Stomach (tissue), 8 donors: ENCODE measurements at regions not wholly inside any gene's neighbourhood (a gene's known extent, or its start where the extent isn't known, plus 50 kb on each side); places are given as distances from the start of the nearest gene placed in this dataset.
A peak's percentile ranks its signal among the peaks of the same experiment; 100 is the strongest.

Experiments
- DNase-seq, 2 donors: peaks; one replicate each; pipeline versions ENCODE4 v3.0.0 to v3.0.0-alpha.2; 2013 to 2019
- H3K27ac ChIP-seq, 5 donors: fragments of 200-600 bp in 4 of 5; sonication (generic) in 4 of 5; one replicate each; pipeline ENCODE4 v1.5.1; 2013 to 2019; ENCODE audit warnings: mild to moderate bottlenecking in 1 of 5, moderate library complexity in 1 of 5
- H3K27me3 ChIP-seq, 3 donors: fragments of 200-600 bp; sonication (generic); one replicate each; pipeline ENCODE4 v1.5.1; 2017 to 2019; ENCODE audit warnings: mixed run types in 1 of 3
- H3K36me3 ChIP-seq, 4 donors: fragments of 200-600 bp; sonication (generic); 1 replicate in 3 of 4; 2 replicates in 1 of 4; pipeline ENCODE4 v1.5.1; 2016 to 2019
- H3K4me1 ChIP-seq, 4 donors: fragments of 200-600 bp; sonication (generic); one replicate each; pipeline ENCODE4 v1.5.1; 2016 to 2019
- H3K4me3 ChIP-seq, 4 donors: fragments of 200-600 bp; sonication (generic) in 3 of 4; one replicate each; pipeline ENCODE4 v1.5.1; 2016 to 2019; ENCODE audit warnings: mild to moderate bottlenecking in 1 of 4
- H3K9me3 ChIP-seq, 4 donors: fragments of 200-600 bp; sonication (generic); one replicate each; pipeline ENCODE4 v1.5.1; 2016 to 2019
- CTCF ChIP-seq, 7 experiments: fragments of 450-650 bp in 4 of 7; fragments of 200-600 bp in 3 of 7; sonication (generic) in 3 of 7; IDR thresholded peaks; one replicate each; pipeline ENCODE4 v1.5.1; 2016 to 2019; ENCODE audit warnings: antibody characterized with exemption in 7 of 7, control low read depth in 2 of 7, mild to moderate bottlenecking in 1 of 7
- EP300 ChIP-seq: sonication (generic); formaldehyde crosslinking; IDR thresholded peaks from one replicate; pipeline ENCODE4 v1.6.1; 2017; ENCODE audit warnings: antibody characterized with exemption
- POLR2A ChIP-seq, 4 donors: fragments of 450-650 bp; IDR thresholded peaks; one replicate each; pipeline ENCODE4 v1.6.1; 2016; ENCODE audit warnings: antibody characterized with exemption in 4 of 4, control low read depth in 2 of 4, mild to moderate bottlenecking in 1 of 4, moderate library complexity in 1 of 4
- POLR2AphosphoS5 ChIP-seq, 3 donors: sonication (generic); formaldehyde crosslinking; IDR thresholded peaks; one replicate each; pipeline ENCODE4 v1.6.1; 2016; ENCODE audit warnings: antibody characterized with exemption in 3 of 3
- WGBS, 5 donors: extraction: QIAGEN DNeasy Blood & Tissue Kit in 3 of 5; methylation state at CpG; one replicate each; pipeline versions ENCODE4 v1.1.5 to v1.1.7; 2013 to 2018; 5-methylcytosine and 5-hydroxymethylcytosine counted together
- intact Hi-C: fragments of 100-400 bp; cut with DNase I; formaldehyde crosslinking; loops from one replicate; pipeline ENCODE4 v1.15.1; 2023; ENCODE audit warnings: low total_unique reads
- donor health status: healthy with polysubstance abuse.
- donor health status: Bipolar disorder and iron deficiency.
- donor health status: healthy.

- Histone ChIP-seq H3K4me3 (no peak overlapping the region), H3K36me3 (no peaks in the 10 kb centered on the region), H3K27ac (no peak overlapping the region), H3K27me3 (no peaks in the 10 kb centered on the region), H3K4me1 (peaks cover 0 to 18% (median 7%) of the 10 kb centered on the region in 4 donors), H3K9me3 (no peaks in the 10 kb centered on the region)
- WGBS, 5 donors, result 64 to 76% (median 68%) methylated on average over 2 of the region's 2 CpGs
- intact Hi-C loops, result no loop called here
- TF ChIP-seq POLR2AphosphoS5 (IDR thresholded peaks at IDR 0.05) (no peak), POLR2A (IDR thresholded peaks at IDR 0.05) (no peak), CTCF (IDR thresholded peaks at IDR 0.05) (no peak), EP300 (no peak)
- DNase-seq, result peak in 1 of 2 donors; percentile 19
Measured at GRCh38 chr1:217026531-217026930, 303.3 kb upstream of the ESRRG start.

GRCh38 chr1:217025381-217025780 lies 302.2 kb upstream of the ESRRG start:
- no peaks in the 10 kb centered on the region for H3K9me3 ChIP-seq
- H3K4me1 ChIP-seq, result peaks cover 0 to 18% (median 7%) of the 10 kb centered on the region in 4 donors
- intact Hi-C loops, result no loop called here
- DNase-seq, result no peak
- H3K27ac ChIP-seq, result no peak overlapping the region
- no peak for TF ChIP-seq POLR2AphosphoS5 (IDR thresholded peaks at IDR 0.05)
- TF ChIP-seq POLR2A (IDR thresholded peaks at IDR 0.05), result no peak
- TF ChIP-seq EP300, result no peak
- TF ChIP-seq CTCF (IDR thresholded peaks at IDR 0.05), result no peak
- H3K27me3 ChIP-seq, result no peaks in the 10 kb centered on the region
- H3K4me3 ChIP-seq, result no peak overlapping the region
- no peaks in the 10 kb centered on the region for H3K36me3 ChIP-seq

- Histone ChIP-seq H3K4me3 (no peak overlapping the region), H3K4me1 (peaks cover 0 to 14% (median 7%) of the 10 kb centered on the region in 4 donors), H3K36me3 (no peaks in the 10 kb centered on the region), H3K27ac (no peak overlapping the region), H3K9me3 (no peaks in the 10 kb centered on the region), H3K27me3 (no peaks in the 10 kb centered on the region)
- WGBS, 5 donors, result 83 to 91% (median 87%) methylated on average over 4 of the region's 4 CpGs
- no peak for DNase-seq
- intact Hi-C loops, result no loop called here
- no peak for TF ChIP-seq POLR2AphosphoS5 (IDR thresholded peaks at IDR 0.05)
- TF ChIP-seq CTCF (IDR thresholded peaks at IDR 0.05), result no peak
- TF ChIP-seq EP300, result no peak
- no peak for TF ChIP-seq POLR2A (IDR thresholded peaks at IDR 0.05)
Measured at GRCh38 chr1:217024911-217025310, 301.7 kb upstream of the ESRRG start.

GRCh38 chr1:217021956-217022355 lies 298.7 kb upstream of the ESRRG start:
- Histone ChIP-seq H3K36me3 (no peaks in the 10 kb centered on the region), H3K27ac (no peak overlapping the region), H3K9me3 (no peaks in the 10 kb centered on the region), H3K4me3 (no peak overlapping the region), H3K27me3 (no peaks in the 10 kb centered on the region), H3K4me1 (no peaks in the 10 kb centered on the region)
- intact Hi-C loops, result no loop called here
- TF ChIP-seq EP300, result no peak
- no peak for TF ChIP-seq CTCF (IDR thresholded peaks at IDR 0.05)
- no peak for TF ChIP-seq POLR2AphosphoS5 (IDR thresholded peaks at IDR 0.05)
- no peak for TF ChIP-seq POLR2A (IDR thresholded peaks at IDR 0.05)
- 68 to 76% (median 71%) methylated on average over 2 of the region's 2 CpGs for WGBS, 5 donors
- peak in 1 of 2 donors; percentile 16 for DNase-seq
